ENCODE measurements at regions not wholly inside any gene's neighbourhood (a gene's known extent, or its start where the extent isn't known, plus 50 kb on each side); places are given as distances from the start of the nearest gene placed in this dataset.

DNA sequence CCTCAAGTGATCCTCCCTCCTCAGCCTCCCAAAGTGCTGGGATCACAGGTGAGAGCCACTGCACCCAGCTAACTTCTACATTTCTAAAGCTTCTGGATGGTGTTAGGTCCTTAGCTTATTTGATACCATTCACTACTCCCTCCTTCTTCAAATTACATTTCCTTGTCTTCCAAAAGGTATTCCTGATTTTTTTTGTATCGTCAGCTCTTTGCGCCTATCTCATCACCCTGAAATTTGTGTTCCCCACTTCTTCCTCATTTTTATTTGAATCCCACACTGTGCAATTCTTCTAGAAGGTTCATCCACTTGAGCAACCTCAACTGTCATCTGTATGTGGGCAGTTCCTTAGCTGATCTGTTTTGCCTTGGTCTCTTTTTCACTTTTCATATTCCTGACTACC lies 241.8 kb upstream of the RGS6 start:
- TF ChIP-seq GATA1 (IDR thresholded peaks at IDR 0.05; ENCODE audit: low read depth, low read length) = no peak
- no peak for TF ChIP-seq POLR2A (IDR thresholded peaks at IDR 0.05; ENCODE audit: low read length)
- DNase-seq = no peak

GRCh38 chr14:71692496-71692895 lies 239.7 kb upstream of the RGS6 start:
- no peak for DNase-seq
- TF ChIP-seq GATA1 (IDR thresholded peaks at IDR 0.05; ENCODE audit: low read depth, low read length) = no peak
- TF ChIP-seq POLR2A (IDR thresholded peaks at IDR 0.05; ENCODE audit: low read length) = no peak

DNA sequence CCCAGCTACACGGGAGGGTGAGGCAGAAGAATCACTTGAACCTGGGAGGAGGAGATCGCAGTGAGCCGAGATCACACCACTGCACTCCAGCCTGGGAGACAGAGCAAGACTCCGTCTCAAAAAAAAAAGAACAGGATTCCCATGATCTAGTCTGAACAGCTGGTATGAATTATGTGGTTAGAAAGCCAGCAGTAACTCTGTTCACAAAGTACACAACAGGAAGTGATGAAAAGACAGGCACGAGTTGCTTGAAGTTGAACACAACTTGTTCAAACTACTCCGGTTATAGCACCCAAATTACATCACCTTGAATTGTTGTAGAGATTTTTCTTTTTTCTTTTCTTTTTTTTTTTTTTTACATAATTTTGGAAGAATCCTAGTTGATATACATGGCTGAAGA lies 238.8 kb upstream of the RGS6 start:
- no peak for TF ChIP-seq GATA1 (IDR thresholded peaks at IDR 0.05; ENCODE audit: low read depth, low read length)
- no peak for TF ChIP-seq POLR2A (IDR thresholded peaks at IDR 0.05; ENCODE audit: low read length)
- no peak for DNase-seq

GRCh38 chr14:71694591-71695530 lies 237.4 kb upstream of the RGS6 start:
- TF ChIP-seq POLR2A (IDR thresholded peaks at IDR 0.05; ENCODE audit: low read length) = no peak
- TF ChIP-seq GATA1 (IDR thresholded peaks at IDR 0.05; ENCODE audit: low read depth, low read length) = no peak
- DNase-seq = no peak

- no peak for DNase-seq
- no peak for TF ChIP-seq POLR2A (IDR thresholded peaks at IDR 0.05; ENCODE audit: low read length)
- TF ChIP-seq GATA1 (IDR thresholded peaks at IDR 0.05; ENCODE audit: low read depth, low read length) = no peak
Observed at GRCh38 chr14:71695611-71696350, 236.4 kb upstream of the RGS6 start.

DNA sequence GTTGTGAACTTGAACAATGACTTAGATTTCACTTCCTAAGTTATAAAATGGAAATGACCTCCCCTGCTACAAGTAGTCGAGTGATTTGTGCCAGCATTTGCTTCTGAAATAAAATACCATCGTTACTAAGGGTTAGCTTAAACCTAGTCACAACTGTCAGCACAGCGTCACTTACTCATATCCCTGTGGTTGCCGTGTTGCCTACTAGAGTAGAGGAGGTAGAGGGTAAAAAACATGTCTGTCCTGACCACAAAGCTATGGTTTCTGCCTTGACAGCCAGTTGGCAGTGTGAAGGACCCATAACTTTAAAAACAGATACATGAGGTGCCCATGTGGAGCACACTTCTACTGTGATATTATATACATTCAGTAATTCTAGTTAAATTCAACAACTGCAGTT lies 234.2 kb upstream of the RGS6 start:
- DNase-seq = no peak
- TF ChIP-seq POLR2A (IDR thresholded peaks at IDR 0.05; ENCODE audit: low read length) = no peak
- no peak for TF ChIP-seq GATA1 (IDR thresholded peaks at IDR 0.05; ENCODE audit: low read depth, low read length)

GRCh38 chr14:71698673-71699072 lies 233.6 kb upstream of the RGS6 start:
- TF ChIP-seq POLR2A (IDR thresholded peaks at IDR 0.05; ENCODE audit: low read length) (no peak), GATA1 (IDR thresholded peaks at IDR 0.05; ENCODE audit: low read depth, low read length) (no peak)
- no peak for DNase-seq

DNA sequence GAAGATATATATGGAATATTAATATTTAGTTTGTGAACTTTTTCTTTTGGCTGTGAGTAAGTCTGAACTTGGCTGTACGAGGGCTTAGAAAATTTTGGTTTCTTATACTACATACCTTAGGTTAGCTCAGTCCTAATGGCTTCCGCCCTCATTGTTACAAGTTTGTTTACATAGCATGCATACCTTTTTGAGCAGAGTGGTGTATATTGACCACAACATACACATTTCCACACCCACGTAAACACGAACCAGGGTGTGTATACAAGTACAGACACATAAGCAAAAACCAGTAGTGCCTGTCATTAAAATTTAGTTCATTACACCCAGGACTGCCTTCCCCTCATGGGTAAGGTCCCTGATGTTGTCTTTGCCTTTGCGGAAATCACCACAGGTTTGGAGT lies 230.2 kb upstream of the RGS6 start:
- no peak for DNase-seq
- TF ChIP-seq GATA1 (IDR thresholded peaks at IDR 0.05; ENCODE audit: low read depth, low read length) = no peak
- no peak for TF ChIP-seq POLR2A (IDR thresholded peaks at IDR 0.05; ENCODE audit: low read length)

- no peak for TF ChIP-seq GATA1 (IDR thresholded peaks at IDR 0.05; ENCODE audit: low read depth, low read length)
- no peak for TF ChIP-seq POLR2A (IDR thresholded peaks at IDR 0.05; ENCODE audit: low read length)
Observed at GRCh38 chr14:71702786-71703185, 229.4 kb upstream of the RGS6 start.

DNA sequence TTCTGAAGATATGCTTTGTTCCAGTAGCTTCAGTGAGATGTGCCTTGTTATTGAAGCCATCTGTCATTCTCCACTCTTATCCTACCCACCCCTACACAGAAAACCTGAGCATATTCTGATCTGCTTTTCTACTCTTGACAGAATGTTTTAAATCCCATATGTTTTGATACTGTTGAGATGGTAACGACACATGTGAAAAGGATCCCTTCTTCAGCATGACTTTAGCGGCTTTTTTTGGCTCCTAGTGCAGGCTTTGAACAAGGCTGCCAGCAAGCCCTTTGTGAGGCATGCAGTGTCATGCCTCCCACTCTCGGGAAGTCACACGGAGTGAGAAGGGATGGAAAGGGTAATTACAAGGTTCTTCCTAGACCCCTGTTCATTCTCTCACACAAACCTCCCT lies 228.8 kb upstream of the RGS6 start:
- TF ChIP-seq GATA1 (IDR thresholded peaks at IDR 0.05; ENCODE audit: low read depth, low read length) (no peak), POLR2A (IDR thresholded peaks at IDR 0.05; ENCODE audit: low read length) (no peak)
- no peak for DNase-seq

More at GRCh38 chr14:71702786-71703185, 229.4 kb upstream of the RGS6 start:
- DNase-seq = no peak

- TF ChIP-seq POLR2A (IDR thresholded peaks at IDR 0.05; ENCODE audit: low read length) (no peak), GATA1 (IDR thresholded peaks at IDR 0.05; ENCODE audit: low read depth, low read length) (no peak)
- DNase-seq = no peak
Observed at GRCh38 chr14:71704210-71704609, 228.0 kb upstream of the RGS6 start.

DNA sequence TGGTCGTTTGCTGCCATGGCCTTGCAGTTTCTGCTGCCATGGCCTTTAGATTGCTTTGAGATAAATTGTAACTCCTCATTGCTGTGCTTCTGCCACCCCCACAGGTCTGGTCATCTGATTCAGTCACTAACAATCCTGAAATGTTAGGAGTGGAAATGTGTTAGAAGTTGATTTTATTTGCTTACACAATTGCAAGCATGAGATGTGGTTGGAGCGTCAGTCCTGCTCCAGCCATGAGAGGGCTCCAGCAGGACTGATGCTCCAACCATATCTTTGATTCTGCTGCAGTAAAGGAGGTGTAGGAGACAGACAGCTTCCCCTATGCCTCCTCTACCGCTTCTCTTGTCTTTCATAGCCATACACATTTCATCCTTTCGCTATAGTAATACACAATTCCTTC lies 226.8 kb upstream of the RGS6 start:
- no peak for DNase-seq
- no peak for TF ChIP-seq GATA1 (IDR thresholded peaks at IDR 0.05; ENCODE audit: low read depth, low read length)
- no peak for TF ChIP-seq POLR2A (IDR thresholded peaks at IDR 0.05; ENCODE audit: low read length)

DNA sequence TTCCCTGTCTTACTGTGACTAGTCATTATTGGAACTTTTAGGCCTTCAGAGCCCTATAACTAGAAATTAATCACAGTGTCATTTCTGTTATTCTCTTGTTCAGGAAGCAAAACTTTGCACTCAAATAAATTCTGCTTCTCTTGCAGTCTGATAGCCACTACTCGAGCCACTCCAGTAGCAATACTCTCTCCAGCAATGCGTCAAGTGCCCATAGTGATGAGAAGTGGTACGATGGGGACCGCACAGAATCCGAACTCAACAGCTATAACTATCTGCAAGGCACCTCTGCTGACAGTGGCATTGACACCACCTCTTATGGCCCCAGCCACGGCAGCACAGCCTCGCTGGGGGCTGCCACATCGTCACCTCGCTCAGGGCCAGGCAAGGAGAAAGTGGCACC lies 223.2 kb upstream of the RGS6 start:
- DNase-seq = no peak

DNA sequence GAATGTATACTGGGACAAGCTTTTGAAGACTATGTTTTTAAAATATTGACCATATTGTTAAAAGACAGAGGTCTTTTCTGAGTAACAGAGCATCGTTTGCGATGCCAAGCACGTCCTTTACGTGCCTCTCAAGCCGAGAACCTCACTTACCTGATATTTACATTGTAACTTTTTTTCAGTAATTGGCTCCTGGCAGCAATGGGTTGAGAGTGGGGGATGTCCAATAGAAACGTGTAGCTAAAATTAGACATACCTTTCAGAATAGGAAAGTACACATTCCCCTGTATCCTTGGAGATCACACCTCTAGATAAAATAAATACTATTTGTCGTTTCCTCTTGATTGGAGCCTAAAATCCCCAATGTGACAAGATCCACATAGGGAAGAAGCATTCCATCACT lies 222.2 kb upstream of the RGS6 start:
- no peak for DNase-seq
- no peak for TF ChIP-seq POLR2A (IDR thresholded peaks at IDR 0.05; ENCODE audit: low read length)
- TF ChIP-seq GATA1 (IDR thresholded peaks at IDR 0.05; ENCODE audit: low read depth, low read length) = no peak

More for the DNA sequence above, 223.2 kb upstream of the RGS6 start:
- TF ChIP-seq POLR2A (IDR thresholded peaks at IDR 0.05; ENCODE audit: low read length) = no peak
- no peak for TF ChIP-seq GATA1 (IDR thresholded peaks at IDR 0.05; ENCODE audit: low read depth, low read length)

All from erythroblast (primary cell).